ENCODE measurements at regions not wholly inside any gene's neighbourhood (a gene's known extent, or its start where the extent isn't known, plus 50 kb on each side); places are given as distances from the start of the nearest gene placed in this dataset.
"Not testable (repeated sequence)": the region's sequence is repeated elsewhere in the genome, so short reads cannot be mapped to it uniquely, and the experiment has no call there.

DNA sequence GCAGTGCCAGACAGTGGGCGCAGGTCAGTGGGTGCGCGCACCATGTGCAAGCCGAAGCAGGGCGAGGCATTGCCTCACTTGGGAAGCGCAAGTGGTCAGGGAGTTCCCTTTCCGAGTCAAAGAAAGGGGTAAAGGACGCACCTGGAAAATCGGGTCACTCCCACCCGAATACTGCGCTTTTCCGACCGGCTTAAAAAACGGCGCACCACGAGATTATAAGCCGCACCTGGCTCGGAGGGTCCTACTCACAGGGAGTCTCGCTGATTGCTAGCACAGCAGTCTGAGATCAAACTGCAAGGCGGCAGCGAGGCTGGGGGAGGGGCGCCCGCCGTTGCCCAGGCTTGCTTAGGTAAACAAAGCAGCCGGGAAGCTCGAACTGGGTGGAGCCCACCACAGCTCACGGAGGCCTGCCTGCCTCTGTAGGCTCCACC, 77.9 kb downstream of the NR4A2 start:
- not testable (repeated sequence) for DNase-seq (ENCODE audit: low spot score)

DNA sequence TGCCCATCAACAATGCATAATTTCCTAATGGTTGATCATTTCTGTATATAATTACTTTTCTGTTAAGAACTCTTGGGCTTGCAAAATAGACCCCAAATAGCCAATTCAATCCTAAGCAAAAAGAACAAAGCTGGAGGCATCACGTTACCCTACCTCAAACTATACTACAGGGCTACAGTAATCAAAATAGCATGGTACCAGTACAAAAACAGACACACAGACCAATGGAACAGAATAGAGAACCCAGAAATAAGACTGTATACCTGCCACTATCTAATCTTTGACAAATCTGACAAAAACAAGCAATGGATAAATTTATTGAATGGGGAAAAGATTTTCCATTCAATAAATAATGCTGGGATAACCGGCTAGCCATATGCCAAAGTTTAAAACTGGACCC, 78.8 kb downstream of the NR4A2 start:
- DNase-seq (ENCODE audit: low spot score): no peak

DNA sequence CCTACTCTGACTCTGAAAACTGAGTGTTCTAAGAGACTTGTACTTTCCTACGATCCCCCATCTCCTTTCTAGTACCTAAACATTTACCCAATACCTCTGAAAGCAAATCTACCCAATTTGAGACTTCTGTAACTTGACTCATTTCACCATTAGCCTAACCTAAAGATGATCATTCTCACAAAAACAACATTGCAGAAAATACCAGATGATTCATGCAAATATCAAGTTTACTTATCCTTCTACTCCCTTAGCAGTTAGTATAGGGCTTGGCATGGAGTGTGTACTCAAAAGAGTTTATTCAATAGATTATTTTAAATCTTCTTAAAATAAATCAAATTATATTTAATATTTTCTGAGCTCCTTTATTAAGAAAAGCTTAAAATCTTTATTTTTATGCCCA, 89.6 kb downstream of the NR4A2 start:
- no peak for DNase-seq (ENCODE audit: low spot score)

DNA sequence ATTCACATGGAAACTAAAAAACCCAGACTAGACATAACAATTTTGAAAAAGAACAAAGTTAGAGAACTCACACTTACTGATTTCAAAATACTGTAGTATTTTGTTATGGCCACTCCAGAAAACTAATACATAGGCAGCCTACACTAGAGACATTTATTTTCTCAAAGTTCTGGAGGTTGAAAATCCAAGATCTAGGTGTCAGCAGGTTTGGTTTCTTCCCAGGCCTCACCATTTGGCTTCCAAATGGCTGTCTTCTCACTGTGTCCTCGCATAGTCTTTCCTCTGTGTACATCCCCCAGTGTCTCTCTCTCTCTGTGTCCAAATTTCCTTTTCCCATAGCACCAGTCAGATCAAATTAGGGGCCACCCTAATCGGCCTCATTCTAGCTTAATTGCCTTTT, 95.0 kb downstream of the NR4A2 start:
- DNase-seq (ENCODE audit: low spot score): no peak

DNA sequence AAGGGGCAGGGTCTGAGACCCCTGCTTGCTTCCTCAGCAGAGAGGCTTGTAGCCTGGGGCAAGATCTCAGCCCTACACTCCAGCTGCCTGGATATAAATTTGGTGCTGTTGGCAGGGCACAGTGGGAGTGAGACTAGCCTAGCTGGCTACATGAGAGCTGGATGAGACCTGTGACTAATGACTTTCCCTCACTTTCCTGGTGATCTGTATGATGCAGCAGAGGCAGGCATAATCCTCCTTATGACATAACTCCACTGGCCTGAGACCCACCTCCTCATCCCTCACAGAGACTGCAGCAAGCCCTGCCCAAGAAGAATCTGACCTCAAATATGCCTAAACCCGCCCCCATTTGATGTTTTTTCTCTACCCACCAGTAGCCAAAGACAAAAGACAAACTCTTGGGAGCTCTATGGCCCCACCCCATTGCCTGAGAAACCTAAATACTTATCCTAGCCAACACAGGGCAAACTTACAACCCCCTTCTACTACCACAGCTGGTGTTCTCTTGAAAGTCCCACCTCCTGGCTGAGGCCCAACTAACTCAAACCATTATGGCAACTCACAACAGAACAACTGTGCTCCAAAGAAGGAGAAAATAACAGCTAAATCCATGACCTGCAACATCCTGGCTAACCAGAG, 102.7 kb downstream of the NR4A2 start:
- DNase-seq (ENCODE audit: low spot score): no peak

DNA sequence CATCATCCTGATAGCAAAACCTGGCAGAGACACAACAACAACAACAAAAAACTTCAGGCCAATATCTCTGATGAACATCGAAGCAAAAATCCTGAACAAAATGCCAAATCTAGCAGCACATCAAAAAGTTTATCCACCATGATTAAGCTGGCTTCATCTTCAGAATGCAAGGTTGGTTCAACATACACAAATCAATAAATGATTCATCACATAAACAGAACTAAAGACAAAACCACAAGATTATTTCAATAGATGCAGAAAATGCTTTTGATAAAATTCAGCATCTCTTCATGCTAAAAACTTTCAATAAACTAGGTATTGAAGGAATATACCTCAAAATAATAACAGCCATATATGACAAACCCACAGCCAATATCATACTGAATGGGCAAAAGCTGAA, 109.2 kb downstream of the NR4A2 start:
- DNase-seq (ENCODE audit: low spot score): not testable (repeated sequence)

DNA sequence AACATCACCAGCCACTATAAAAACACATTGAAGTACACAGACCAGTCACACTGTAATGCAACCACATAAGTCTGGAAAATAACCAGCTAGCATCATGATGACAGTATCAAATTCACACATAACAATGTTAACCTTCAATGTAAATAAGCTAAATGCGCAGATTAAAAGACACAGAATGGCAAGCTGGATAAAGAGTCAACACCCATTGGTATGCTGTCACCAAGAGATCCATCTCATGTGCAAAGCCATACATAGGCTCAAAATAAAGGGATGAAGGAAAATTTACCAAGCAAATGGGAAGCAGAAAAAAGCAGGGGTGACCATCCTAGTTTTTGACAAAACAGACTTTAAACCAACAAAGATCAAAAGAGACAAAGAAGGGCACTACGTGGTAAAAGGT, 110.8 kb downstream of the NR4A2 start:
- DNase-seq (ENCODE audit: low spot score): no peak

DNA sequence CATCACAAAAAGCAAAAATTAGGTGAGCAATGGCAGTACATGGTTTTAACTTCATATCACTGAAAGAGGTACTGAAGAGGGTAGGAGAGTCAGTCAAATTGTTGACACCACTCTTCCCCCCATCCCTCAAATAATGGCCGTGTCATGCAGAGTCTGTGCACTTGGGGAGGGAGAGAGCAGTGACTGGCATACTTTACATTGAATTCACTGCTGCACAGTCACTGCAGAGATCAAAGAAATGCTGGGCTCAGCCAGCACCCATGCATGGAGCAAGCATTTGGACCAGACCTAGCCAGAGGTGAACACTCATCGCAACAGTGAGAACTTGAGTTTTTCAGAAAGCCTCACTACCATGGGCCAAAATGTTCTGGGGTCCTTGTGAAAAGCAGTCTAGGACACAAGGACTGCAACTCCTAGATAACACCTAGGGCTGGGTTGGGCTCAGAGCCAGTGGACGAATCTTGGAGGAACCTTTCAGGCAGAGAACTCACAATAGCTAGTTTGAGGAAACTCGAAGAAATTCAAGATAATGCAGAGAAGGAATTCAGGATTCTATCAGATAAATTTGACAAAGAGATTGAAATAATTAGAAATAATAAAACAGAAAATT, 112.9 kb downstream of the NR4A2 start:
- DNase-seq (ENCODE audit: low spot score): no peak

DNA sequence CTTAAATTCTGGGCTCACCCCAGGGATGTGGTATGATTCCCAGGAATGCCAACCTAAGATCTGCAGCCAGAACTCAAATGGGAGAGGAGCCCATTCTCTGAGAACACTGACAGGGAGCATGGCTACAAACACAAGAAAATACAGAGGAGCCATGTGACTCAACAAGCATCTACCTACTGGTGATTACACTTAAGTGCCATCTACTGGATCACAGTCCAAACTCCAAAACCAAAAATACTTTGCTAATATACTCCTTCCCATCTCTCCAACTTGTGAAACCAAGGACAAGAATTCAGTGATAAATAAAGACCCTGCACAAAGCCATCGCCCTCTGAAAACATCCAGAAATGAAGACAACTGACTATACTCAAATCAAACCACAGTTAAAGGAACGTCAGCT, 116.9 kb downstream of the NR4A2 start:
- DNase-seq (ENCODE audit: low spot score): no peak

DNA sequence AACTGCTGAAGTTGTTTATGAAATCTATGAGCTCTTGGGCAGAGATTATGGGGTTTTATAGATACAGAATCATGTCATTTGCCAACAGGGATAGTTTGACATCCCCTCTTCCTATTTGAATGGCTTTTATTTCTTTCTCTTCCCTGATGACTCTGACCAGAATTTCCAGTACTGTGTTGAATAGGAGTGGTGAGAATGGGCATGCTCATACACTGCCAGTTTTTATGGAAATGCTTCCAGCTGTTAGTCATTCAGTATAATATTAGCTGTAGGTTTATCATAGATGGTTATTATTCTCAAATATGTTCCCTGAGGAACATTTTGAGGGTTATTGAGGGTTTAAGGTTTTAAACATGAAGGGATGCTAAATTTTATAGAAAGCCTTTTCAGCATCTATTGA, 121.2 kb downstream of the NR4A2 start:
- DNase-seq (ENCODE audit: low spot score): no peak

DNA sequence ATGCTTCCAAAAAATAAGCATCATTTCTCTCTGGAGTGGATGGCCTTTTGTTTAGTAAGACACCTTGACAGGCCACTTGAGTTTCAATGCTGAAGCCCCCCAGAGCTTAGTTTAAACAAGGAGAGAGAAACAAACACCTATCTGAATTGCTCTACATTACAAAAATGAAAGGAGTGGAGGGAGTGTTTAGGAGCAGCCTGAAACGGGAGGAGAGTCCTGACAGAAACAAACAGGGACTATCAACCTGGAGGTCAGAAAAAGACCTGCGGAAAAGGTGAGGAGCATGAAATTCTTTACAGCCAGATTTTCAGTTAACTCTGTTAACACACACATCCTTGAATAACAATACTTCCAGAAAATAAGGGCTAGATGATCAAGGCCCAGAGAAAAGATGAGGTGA, 126.2 kb downstream of the NR4A2 start:
- DNase-seq (ENCODE audit: low spot score): no peak

DNA sequence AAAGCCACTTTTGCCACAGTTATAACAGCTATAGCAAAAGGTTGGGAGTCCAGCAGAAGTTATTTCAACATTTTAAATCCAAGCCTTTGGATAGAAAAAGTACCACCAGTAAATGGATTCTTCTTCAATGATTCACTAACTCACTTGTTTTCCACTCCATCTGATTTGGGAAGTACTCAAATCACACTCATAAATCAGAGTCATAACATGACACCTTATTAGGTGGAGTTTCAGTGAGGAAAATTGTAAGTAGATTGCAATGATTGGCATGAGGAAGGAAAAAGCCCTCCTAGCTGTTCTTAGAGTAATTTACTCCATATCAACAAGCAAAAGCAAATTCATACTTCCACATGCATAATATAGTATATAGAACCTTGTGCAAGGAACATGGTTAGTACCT, 132.9 kb downstream of the NR4A2 start:
- no peak for DNase-seq (ENCODE audit: low spot score)

DNA sequence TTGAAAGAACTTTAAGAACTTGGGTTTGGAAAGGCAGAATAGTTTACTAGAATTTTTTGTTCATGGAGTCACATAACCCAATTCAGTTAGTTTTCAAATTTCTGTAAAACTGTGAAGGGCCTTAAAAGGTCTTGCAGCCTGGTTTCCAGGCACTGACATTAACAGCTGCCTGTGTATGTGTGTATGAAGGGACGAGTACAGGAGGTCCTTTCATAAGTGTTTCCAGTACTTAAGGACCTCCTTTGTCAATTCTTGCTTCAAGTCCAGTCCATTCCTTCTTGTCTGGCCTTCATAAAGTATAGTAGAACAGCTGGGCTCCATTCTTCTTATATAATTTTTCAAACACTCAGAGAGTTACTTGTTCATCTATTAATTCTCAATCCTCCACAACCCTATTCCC, 136.5 kb downstream of the NR4A2 start:
- no peak for DNase-seq (ENCODE audit: low spot score)

DNA sequence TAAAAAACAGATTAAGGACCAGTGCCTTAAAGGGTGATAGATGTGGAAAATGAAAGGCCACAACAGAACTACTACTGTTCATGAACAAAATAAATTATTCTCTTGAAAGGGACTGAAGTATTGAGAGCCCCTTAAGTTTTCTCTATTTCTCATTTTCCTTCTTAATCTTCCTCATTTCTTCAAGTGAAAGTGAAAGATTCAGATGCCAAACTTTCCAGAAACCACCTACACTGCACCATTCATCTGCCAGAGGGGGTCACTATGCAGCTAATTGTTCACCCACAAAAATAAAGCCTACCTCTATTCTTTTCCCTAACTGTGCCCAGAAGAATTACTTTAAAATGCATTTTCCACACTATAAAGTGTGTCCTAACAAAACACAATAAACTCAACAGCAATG, 140.1 kb downstream of the NR4A2 start:
- no peak for DNase-seq (ENCODE audit: low spot score)

DNA sequence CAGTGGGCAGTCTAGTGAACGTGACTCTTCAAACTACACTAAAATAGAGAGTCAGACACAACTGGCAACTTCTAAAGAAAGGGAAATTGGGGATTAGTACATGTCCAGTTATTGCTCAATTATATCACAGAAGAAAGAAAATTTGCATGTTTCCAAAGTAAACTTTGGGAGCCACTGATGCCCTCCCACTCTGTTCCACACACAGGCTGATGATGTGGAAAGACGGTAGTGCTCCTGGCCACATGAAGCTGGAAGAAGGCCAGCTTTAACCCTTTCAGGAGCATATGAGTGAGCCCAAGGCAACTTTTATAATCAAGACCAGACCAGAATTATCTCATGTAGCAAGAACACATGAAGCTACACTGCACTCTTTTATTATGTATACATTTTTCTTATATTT, 141.0 kb downstream of the NR4A2 start:
- no peak for DNase-seq (ENCODE audit: low spot score)

DNA sequence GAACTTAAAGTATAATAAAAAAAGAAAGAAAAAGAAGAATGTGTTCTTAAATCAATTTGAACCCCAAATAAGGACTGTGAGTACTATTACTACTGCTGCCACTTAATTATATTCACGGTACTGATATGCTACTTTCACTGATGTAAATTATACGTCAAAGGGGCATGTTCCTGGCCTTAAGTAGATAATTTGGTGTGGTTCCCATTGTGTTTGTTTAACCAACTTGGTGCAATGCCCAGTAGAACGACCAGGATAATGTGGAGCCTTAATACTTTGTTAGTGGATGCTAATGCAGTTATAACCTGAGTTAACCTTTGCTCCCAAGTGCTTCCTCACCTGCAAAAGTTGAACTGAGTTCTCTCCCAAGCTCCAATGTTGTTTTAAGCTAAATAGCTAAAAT, 142.0 kb downstream of the NR4A2 start:
- DNase-seq (ENCODE audit: low spot score): no peak

DNA sequence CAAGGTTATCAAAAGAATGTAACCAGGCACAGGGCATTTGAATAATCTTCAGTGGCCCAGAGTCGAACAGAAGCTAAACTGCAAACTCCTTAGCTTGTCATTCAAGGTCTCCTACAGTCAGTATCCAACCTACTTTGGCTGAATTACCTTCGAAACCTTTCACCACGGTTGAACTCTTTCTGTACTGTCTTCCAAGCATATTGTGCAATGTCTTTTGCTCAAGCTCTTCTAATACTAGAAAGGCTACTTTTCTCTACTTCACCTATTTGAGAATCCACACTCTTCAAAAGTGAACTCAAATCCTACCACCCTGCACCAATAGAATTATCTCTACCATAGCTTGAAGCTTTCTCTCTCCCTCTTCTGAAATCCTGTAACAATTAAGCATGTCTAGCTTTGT, 142.9 kb downstream of the NR4A2 start:
- no peak for DNase-seq (ENCODE audit: low spot score)

DNA sequence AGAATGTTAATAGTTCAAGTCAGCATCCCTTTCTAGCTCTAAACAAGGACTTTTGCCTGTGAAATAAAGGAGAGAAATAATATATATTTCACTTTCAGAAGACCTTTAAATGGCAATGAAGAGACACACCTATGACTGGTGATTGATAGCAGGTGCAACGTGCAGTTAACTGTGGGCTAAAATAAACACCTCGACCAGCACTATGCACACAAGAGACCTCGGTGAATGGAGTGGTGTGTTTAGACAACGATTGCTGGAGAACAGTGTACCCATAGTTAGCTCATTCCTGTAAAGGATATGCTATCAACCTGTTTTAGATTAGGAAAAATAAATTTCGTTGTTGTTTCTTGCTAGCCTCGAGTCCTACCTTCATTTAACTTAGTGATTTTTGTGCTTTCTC, 143.4 kb downstream of the NR4A2 start:
- no peak for DNase-seq (ENCODE audit: low spot score)

DNA sequence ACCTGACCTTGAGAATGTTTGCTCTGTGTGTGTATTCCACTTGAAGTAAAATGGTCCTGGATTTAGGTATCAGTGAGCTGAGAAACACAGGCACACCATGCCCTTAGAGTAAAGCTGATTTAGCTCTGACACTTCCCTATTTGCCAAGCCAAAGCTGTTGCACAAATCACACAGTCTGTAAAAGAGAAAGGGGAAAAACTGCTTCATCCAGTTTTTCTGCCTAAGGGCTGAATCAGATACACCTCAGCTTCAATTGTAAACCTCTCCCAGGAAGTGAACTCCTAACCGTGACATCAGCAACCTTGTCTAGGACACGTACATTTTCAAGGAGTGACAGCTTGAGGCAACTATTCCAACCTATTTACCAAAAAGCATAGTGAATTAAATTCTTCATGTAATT, 150.4 kb downstream of the NR4A2 start:
- peak; percentile 58 for DNase-seq (ENCODE audit: low spot score)

DNA sequence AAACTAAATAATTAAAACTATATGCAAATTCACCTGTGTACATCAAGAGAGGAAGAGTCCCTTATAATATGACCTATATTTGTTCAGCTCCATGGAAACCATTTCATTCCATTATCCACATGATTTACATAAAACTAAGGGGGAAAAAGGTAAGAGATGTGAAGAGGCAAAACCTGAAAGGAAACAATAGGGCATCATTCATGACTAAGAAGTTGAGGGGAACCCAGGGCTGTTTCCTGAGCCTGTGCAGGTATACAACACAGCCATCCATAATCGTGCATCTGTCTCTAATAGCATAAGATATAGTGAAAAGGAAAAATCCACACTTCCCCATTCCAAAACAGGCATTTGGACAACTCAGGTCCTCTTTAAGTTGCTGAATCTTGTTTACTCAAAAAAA, 151.3 kb downstream of the NR4A2 start:
- no peak for DNase-seq (ENCODE audit: low spot score)

DNA sequence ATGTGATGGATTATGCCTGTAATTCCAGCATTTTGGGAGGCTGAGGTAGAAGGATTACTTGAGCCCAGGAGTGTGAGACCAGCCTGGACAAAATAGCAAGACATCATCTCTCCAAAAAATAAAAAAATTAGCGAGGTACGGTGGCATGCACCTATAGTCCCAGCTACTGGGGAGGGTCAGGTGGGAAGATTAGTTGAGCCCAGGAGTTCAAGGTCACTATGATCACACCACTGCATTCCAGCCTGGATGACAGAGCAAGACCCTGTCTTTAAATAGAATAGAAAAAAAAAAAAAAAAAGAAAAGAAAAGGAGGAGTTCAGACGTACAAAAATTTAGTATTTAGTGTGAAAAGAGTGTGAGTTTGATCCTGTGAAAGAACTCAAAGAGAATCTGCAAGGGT, 154.9 kb downstream of the NR4A2 start:
- no peak for DNase-seq (ENCODE audit: low spot score)

DNA sequence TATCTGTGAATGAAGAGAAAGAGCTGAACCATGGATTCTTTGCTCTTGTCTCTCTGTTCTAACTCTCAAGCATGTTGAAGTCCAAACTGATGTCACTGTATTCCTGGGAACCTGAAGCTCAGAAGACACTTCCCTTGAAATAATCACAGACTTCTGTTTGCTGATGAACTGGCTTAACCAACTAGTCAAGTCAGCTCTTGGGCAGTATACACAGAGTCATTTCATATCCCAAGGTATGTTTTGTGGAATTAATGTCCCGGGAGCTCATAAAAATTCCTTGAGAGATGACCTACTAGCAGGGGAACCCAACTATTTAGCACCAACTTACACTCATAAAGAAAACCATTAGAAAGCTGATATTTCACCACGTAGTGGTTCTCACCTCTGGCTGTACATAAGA, 156.6 kb downstream of the NR4A2 start:
- no peak for DNase-seq (ENCODE audit: low spot score)

DNA sequence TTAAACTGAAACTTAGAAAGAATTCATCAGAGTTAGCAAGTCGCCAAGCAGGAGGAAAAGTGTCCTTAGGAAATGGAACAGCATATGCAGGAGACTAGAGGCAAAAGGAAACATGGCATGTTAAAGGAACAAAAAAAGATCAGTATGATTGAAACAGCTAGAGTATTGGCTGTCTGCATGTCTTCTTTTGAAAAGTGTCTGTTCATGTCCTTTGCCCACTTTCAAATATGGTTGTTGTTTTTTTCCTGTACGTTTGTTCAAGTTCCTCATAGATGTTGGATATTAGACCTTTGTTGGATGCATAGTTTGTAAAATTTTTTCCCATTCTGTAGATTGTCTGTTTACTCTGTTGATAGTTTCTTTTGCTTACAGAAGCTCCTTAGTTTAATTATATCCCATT, 161.6 kb downstream of the NR4A2 start:
- DNase-seq (ENCODE audit: low spot score): no peak

DNA sequence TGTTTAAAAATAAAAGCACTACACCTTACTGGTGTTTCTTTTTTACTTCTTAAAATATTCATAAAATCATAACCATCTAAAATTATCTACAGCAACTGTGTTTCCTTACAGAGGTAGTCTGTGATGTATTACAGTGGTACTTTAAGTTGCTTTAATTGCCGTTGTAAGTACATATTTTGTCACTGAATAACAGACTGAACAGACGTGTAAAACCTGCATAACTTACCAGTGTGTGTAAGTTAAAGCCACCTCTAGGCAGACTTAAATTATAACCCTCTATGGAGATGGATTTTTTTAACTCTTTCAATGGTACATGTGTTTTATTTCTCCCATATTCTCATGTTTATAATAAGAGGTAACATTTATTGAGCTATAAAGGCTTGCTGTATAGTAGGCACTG, 166.8 kb downstream of the NR4A2 start:
- no peak for DNase-seq (ENCODE audit: low spot score)
